ENCODE measurements at regions not wholly inside any gene's neighbourhood (a gene's known extent, or its start where the extent isn't known, plus 50 kb on each side); places are given as distances from the start of the nearest gene placed in this dataset.

DNA sequence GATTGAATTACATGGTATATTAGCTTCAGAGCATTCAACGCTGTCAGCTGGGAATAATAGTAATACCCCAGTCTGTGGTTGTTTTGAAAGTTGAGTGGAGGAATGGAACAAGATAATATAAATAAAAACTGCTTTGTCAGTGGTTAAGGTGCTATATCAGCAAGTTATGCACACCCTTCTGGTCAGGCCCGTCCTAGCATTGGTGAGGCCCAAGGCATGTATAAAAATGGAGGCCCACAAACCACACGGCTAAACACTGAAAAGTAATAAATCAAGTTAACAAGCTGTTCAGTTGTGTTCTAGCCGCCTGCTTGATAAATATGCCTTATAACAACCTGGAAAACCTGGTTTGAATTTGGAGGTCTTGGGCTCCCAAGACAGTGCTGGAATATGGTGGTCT lies 77.4 kb downstream of the PSMG1 start:
- DNase-seq (ENCODE audit: low spot score): no peak

- no peak for DNase-seq (ENCODE audit: low spot score)
These were observed 77.9 kb downstream of the PSMG1 start for GRCh38 chr21:39105341-39105765.

DNA sequence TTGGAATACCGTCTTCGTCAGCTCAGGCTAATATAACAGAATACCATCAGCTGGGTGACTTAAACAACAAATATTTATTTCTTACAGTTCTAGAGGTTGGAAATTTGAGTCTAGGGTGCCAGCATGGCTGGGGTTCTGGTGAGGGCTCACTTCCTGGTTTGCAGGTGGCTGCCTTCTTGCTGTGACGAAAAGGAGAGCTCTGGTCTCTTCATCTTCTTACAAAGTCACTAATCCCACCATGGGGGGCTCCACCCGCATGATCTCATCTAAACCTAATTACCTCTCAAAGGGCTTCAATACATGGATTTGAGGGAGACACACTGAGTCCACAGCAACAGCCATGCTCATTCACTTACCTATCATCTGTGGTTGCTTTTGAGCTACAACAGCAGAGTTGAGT lies 78.3 kb downstream of the PSMG1 start:
- DNase-seq (ENCODE audit: low spot score): no peak

GRCh38 chr21:39103689-39104088 lies 79.6 kb downstream of the PSMG1 start:
- DNase-seq (ENCODE audit: low spot score): no peak

DNA sequence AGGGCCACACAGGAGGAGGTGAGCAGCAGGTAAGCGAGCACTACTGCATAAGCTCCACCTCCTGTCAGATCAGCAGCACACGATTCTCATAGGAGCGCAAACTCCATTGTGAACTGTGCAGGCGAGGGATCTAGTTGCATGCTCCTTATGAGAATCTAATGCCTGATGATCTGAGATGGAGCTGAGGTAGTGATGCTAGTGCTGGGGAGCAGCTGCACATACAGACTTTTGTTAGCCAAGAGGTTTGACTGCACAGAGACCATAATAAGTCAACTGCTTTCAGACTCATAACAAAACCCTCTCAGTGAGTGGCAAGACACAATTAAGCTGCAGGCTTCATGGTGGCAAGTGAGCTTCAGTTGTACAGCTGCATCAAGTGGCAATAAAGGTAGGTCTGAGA lies 83.4 kb downstream of the PSMG1 start:
- DNase-seq (ENCODE audit: low spot score): no peak

DNA sequence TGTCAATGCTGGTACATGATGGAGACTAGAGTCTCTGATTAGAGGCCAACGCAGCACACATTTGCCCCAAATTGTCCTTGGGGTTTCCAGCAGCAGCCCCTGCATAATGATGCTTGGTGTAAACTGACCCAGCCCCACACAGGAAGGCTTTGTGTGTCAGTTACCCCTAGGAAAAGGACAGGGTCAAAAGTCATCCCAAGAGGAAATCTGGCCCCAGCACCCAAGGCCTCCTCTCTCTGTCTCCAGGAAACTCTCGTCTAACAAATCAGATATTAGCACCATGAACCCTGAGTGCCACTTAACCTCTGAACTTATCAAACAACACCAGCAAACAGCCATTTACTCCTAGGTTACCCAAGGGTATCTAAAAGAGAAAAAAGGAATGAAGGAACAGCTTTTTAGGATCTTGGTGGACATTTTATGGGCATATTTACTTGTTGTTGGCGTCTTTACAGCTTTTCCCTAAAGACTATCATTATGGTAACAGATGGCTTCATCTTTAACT lies 84.5 kb downstream of the PSMG1 start:
- DNase-seq (ENCODE audit: low spot score): no peak

- DNase-seq (ENCODE audit: low spot score): no peak
These were observed 85.3 kb downstream of the PSMG1 start for GRCh38 chr21:39097981-39098380.

DNA sequence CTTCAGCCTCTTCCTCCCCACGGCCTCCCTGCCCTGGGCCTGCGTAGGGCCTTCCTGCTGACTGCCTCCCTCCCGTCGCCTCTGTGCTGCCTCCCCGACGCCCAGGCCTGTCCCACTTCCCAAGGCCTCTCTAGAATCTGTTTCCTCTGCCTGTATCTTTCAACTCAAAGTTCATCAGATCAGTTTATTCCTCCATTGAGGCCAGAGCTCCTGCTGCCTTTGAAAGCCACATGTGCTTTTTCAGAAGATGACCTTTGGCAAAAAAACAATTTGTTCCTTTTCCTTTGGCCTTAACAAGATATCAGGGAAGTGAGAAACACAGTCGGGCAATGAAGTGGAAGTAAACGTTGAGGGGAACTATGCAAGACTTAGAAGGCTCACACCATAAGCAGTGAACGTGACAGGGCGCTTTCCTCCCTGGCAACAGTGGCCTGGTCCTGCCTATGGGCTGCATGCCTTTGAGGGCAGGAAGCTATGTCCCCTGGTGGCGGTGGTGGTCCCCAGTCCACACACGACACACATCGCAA lies 85.9 kb downstream of the PSMG1 start:
- no peak for DNase-seq (ENCODE audit: low spot score)

DNA sequence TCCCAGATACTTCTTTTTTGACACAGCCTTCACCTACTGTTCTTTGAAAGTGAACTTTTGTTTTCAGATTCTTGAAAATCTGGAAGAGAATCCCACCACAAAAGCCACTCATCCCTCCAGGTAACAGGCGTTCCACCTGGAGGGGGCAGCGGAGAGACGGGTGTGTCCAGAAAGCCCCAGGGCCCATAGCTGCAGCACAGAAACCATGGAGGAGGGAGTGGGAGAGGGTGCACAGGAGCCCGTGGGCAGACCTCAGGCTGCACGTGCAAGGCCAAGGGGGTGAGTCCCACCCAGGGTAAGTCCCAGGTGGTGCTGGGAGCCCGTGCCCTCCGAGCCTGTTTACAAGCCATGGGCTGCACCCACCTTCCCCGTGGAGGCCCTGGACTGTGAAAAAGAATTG lies 86.5 kb downstream of the PSMG1 start:
- DNase-seq (ENCODE audit: low spot score): no peak

DNA sequence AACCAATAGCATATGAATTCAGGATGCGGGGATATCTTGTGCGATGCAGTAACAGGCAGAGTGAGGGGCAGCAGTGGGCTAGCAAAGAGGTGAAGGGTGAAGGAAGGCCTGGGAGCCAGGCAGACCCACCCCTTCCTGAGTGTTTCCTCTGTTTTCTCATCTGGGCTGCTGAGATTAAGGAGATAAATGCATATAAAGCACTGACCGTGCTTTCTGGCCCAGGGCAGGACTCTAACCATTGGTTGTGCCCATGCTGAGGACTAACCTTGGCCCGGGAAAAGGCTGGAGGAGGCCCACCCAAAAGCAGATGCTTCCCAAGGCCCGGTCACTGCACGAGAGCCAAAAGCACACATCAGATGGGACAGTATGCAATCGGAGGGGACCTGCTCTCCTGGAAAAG lies 87.6 kb downstream of the PSMG1 start:
- DNase-seq (ENCODE audit: low spot score): no peak

- peak; percentile 48 for DNase-seq (ENCODE audit: low spot score)
These were observed 88.2 kb downstream of the PSMG1 start for GRCh38 chr21:39094847-39095579.

DNA sequence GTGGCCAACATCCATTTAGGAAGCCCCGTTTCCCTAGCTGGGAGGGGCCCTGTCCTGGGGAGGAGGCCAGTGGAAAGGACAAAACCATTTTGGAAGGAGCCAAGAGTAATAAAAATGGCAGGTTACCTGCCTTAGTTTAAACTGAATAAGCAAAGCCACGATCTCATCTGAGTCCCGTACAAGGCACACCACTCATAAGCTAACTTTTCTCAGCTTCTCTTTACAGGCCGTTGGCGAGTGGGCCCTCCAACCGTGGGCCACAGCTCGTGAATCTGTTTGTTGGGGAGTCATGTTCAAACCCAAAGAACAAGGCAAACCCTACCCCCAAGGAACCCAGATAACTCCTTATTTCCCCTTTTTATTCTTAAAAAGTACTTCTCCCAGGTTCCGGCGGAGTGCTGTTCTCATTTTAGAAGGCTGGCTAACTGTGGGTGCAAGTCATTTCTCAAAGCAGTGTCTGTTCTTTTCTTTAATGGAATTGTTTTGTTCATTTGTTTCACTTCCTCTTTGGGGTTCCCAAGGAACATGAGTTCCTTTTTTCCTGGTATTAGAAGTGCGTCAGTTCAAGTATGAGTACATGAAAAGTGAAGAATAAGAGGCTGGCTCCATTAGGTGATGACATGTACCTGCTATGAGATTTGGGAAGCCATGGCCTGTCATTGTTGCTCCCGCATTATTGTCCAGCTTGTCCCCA lies 89.0 kb downstream of the PSMG1 start:
- no peak for DNase-seq (ENCODE audit: low spot score)

DNA sequence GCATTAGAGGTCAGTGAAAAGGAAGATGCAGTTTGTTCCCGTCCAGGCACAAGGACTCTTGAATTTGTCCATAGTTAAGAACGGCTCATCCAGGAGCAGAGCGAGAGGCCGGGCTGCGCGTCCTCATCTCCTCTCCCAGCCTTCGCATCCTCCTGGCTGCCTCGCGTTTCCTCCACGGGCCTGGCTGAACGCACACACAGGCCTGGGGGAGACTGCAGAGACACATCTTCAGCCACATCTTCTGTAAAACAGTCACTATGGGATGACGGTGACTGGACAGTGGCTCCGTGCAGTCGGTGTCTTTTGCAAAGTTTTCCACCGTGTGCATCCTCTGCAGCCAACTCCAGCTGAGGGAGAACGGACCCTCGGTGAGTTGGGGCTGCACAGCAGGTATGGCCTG lies 89.7 kb downstream of the PSMG1 start:
- no peak for DNase-seq (ENCODE audit: low spot score)

GRCh38 chr21:39088831-39089380 lies 94.3 kb downstream of the PSMG1 start:
- no peak for DNase-seq (ENCODE audit: low spot score)

DNA sequence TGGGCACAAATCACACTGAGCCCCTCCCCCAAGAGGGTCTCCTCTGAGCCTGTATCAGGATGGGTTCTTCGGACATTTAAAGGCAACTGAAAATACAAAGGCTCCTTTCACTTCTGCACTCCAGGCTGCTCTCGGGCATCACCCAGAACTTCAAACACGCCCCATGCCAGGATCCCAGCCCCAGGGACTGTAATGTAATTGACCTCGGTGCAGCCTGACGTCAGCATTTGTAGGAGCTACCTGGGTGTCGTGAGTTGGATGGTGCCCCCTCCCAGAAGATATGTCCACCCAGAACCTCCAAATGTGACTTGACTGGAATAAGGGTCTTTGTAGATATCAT lies 95.2 kb downstream of the PSMG1 start:
- DNase-seq (ENCODE audit: low spot score): no peak

DNA sequence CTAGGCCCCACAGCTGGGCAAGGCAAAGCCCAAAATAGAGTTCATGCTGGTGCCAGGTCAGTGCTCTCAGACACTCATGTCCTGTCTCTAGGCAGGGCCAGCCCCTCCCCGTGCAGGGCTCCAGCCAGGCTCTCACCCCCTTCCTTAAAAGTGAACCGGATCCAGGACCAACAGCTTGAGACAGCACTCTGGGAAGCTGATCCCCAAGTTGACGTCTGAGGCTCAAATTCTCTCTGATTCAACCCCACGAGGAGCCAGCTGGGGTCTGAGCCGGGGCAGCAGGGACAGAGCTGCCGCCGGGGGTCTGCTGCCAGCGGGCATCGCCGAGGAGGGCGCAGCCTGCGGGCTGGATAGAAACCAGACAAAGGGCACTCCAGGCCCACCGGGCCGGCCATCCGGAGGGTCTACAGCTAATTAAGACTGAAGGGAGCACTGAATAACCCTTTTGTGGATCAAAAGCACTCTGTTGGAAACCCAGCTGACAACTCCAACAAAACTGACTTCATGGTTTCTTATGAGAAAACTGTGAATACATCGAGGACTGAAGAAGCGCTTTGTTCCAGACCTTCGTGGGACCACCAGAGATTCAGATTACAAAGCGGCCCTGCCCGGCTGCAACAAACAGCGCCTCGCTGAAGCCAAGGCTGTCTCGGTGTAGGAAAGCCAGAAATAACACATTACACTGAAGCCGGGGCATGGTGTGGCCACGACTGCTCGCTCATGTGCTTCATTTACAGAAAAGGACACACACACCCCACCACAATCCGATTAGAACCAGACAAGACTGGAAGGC lies 95.8 kb downstream of the PSMG1 start:
- DNase-seq (ENCODE audit: low spot score): no peak

DNA sequence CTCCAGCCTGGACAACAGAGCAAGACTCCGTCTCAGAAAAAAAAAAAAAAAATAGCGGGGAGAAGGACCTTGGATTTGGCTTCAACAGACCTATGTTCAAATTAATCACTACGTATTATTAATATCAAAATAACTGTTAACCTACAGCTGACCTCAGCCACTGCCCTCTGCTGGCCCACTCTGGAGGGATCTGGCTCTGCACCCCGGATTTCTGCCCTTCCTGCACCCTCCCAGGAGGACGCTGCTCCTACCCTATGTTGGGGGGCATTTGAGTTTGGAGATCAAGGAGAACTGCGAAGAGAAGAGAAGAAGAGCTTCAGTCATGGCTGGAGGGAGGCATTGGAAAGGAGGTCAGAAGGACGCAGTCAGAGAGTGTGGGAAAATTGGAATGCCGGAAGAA lies 96.7 kb downstream of the PSMG1 start:
- no peak for DNase-seq (ENCODE audit: low spot score)

DNA sequence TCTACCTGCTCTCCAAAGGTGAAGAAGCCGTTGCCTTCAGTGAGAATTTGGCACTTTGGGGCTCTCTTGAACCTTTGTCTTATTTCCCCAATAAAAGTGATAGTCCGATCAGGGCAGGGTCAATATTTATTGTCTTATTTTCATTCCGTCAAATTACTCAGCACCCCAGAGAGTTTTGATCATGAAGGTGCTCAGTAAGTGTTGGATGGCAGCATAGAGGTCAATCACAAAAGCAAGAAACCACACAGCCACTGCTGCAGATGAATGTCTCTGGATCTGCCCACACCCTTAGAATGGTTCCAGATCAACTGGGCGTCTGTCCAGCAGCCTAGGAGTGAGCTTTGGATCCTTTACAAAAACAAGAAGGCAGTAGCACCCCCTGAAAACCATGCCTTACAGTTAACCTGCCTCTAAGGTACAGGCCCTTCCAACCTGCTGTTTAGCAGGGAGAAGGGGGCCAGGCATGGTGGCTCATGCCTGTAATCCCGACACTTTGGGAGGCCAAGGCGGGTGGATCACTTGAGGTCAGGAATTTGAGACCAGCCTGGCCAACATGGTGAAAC lies 97.3 kb downstream of the PSMG1 start:
- no peak for DNase-seq (ENCODE audit: low spot score)

- no peak for DNase-seq (ENCODE audit: low spot score)
These were observed 98.1 kb downstream of the PSMG1 start for GRCh38 chr21:39084979-39085729.

GRCh38 chr21:39084073-39084472 lies 99.2 kb downstream of the PSMG1 start:
- no peak for DNase-seq (ENCODE audit: low spot score)

- DNase-seq (ENCODE audit: low spot score): no peak
These were observed 99.8 kb downstream of the PSMG1 start for GRCh38 chr21:39083377-39084008.
